WTC11 (cell line): ENCODE measurements at regions not wholly inside any gene's neighbourhood (a gene's known extent, or its start where the extent isn't known, plus 50 kb on each side); places are given as distances from the start of the nearest gene placed in this dataset.

Experiments used
- CREB1 ChIP-seq: sonication (generic); formaldehyde crosslinking; IDR thresholded peaks from 2 replicates; pipeline ENCODE4 v1.8.0; 2023; ENCODE audit warnings: mild to moderate bottlenecking, missing genetic modification reagents
- CREM ChIP-seq: sonication (generic); formaldehyde crosslinking; IDR thresholded peaks from 2 replicates; pipeline ENCODE4 v1.8.1; 2022; ENCODE audit warnings: mild to moderate bottlenecking, missing genetic modification reagents, moderate library complexity
- ESRRA ChIP-seq: sonication (generic); formaldehyde crosslinking; IDR thresholded peaks from 2 replicates; pipeline ENCODE4 v1.8.1; 2022; ENCODE audit warnings: mild to moderate bottlenecking, missing genetic modification reagents, borderline replicate concordance
- FOXJ3 ChIP-seq: sonication (generic); formaldehyde crosslinking; IDR thresholded peaks from 2 replicates; pipeline ENCODE4 v1.9.0; 2021; ENCODE audit warnings: missing genetic modification reagents, mild to moderate bottlenecking, borderline replicate concordance
- JUN ChIP-seq: sonication (generic); formaldehyde crosslinking; IDR thresholded peaks from 2 replicates; pipeline ENCODE4 v1.8.0; 2023; ENCODE audit warnings: mild to moderate bottlenecking, missing genetic modification reagents
- NR3C1 ChIP-seq: sonication (generic); formaldehyde crosslinking; conservative IDR thresholded peaks from 2 replicates; pipeline ENCODE4 v1.8.1; 2023; ENCODE audit warnings: low read depth, mild to moderate bottlenecking, missing genetic modification reagents
- SMAD4 ChIP-seq: sonication (generic); formaldehyde crosslinking; IDR thresholded peaks from 2 replicates; pipeline ENCODE4 v1.8.0; 2022; ENCODE audit warnings: mild to moderate bottlenecking, missing genetic modification reagents
- TCF7 ChIP-seq: sonication (generic); formaldehyde crosslinking; IDR thresholded peaks from 2 replicates; pipeline ENCODE4 v1.8.0; 2022; ENCODE audit warnings: mild to moderate bottlenecking, low read depth, missing genetic modification reagents, moderate library complexity
- ZNF219 ChIP-seq: sonication (generic); formaldehyde crosslinking; IDR thresholded peaks from 2 replicates; pipeline ENCODE4 v1.8.0; 2023; ENCODE audit warnings: missing genetic modification reagents, mild to moderate bottlenecking, borderline replicate concordance
- ZNF232 ChIP-seq: sonication (generic); formaldehyde crosslinking; IDR thresholded peaks from 2 replicates; pipeline ENCODE4 v1.8.0; 2022; ENCODE audit warnings: mild to moderate bottlenecking, missing genetic modification reagents
- TF ChIP-seq, protein P1 (sequence below): sonication (generic); formaldehyde crosslinking; IDR thresholded peaks from 2 replicates; pipeline ENCODE4 v1.8.0; 2022; ENCODE audit warnings: mild to moderate bottlenecking, missing genetic modification reagents
- TF ChIP-seq, protein P2 (sequence below): fragments of 200-600 bp; IDR thresholded peaks from 2 replicates; pipeline ENCODE4 v1.8.0; 2022; ENCODE audit warnings: antibody characterized with exemption
- TF ChIP-seq, protein P3 (sequence below): sonication (generic); formaldehyde crosslinking; IDR thresholded peaks from 2 replicates; pipeline ENCODE4 v1.8.1; 2023; ENCODE audit warnings: mild to moderate bottlenecking, moderate library complexity, missing genetic modification reagents
- TF ChIP-seq, protein P4 (sequence below): sonication (generic); formaldehyde crosslinking; IDR thresholded peaks from 2 replicates; pipeline ENCODE4 v1.8.0; 2022; ENCODE audit warnings: mild to moderate bottlenecking, missing genetic modification reagents

DNA sequence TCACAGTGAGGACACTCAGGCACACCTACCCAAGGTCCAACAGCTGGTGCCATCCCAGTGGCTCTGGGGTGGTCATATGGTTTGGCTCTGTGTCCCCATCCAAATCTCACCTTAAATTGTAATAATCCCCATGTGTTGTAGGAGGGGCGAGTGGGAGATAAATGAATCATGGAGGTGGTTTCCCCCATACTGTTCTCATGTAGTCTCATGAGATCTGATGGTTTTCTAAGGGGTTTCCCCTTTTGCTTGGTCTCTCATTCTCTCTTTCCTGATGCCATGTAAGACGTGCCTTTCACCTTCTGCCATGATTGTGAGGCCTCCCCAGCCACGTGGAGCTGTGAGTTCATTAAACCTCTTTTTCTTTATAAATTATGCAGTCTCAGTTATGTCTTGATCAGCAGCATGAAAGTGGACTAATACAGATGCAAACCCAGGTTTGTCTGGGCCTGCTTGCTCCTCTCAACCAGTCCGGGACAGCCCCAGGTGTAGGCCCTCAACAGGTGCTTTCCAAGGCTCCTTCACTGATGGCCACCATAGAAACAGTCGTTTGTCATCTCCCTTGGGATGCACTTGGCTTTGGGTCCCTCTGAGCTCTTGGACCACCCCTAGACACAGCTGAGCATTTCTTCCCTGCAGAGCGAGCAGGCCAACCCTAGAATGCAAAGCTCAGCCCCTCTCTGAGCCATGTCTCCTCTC lies 101.3 kb upstream of the CTBP2 start:
- TF ChIP-seq ESRRA (CRISPR knock-in tag) (no peak), NR3C1 (no peak), CREB1 (no peak), TCF7 (CRISPR knock-in tag) (no peak), ZNF219 (no peak), CREM (CRISPR knock-in tag) (no peak), JUN (no peak), ZNF232 (CRISPR knock-in tag) (no peak), FOXJ3 (no peak), SMAD4 (CRISPR knock-in tag) (no peak)
- TF ChIP-seq, protein P1, sequence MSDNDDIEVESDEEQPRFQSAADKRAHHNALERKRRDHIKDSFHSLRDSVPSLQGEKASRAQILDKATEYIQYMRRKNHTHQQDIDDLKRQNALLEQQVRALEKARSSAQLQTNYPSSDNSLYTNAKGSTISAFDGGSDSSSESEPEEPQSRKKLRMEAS (CRISPR knock-in tag) = no peak
- TF ChIP-seq, protein P2, sequence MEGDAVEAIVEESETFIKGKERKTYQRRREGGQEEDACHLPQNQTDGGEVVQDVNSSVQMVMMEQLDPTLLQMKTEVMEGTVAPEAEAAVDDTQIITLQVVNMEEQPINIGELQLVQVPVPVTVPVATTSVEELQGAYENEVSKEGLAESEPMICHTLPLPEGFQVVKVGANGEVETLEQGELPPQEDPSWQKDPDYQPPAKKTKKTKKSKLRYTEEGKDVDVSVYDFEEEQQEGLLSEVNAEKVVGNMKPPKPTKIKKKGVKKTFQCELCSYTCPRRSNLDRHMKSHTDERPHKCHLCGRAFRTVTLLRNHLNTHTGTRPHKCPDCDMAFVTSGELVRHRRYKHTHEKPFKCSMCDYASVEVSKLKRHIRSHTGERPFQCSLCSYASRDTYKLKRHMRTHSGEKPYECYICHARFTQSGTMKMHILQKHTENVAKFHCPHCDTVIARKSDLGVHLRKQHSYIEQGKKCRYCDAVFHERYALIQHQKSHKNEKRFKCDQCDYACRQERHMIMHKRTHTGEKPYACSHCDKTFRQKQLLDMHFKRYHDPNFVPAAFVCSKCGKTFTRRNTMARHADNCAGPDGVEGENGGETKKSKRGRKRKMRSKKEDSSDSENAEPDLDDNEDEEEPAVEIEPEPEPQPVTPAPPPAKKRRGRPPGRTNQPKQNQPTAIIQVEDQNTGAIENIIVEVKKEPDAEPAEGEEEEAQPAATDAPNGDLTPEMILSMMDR = no peak
- TF ChIP-seq, protein P3, sequence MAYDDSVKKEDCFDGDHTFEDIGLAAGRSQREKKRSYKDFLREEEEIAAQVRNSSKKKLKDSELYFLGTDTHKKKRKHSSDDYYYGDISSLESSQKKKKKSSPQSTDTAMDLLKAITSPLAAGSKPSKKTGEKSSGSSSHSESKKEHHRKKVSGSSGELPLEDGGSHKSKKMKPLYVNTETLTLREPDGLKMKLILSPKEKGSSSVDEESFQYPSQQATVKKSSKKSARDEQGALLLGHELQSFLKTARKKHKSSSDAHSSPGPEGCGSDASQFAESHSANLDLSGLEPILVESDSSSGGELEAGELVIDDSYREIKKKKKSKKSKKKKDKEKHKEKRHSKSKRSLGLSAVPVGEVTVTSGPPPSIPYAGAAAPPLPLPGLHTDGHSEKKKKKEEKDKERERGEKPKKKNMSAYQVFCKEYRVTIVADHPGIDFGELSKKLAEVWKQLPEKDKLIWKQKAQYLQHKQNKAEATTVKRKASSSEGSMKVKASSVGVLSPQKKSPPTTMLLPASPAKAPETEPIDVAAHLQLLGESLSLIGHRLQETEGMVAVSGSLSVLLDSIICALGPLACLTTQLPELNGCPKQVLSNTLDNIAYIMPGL (CRISPR knock-in tag) = no peak
- TF ChIP-seq, protein P4, sequence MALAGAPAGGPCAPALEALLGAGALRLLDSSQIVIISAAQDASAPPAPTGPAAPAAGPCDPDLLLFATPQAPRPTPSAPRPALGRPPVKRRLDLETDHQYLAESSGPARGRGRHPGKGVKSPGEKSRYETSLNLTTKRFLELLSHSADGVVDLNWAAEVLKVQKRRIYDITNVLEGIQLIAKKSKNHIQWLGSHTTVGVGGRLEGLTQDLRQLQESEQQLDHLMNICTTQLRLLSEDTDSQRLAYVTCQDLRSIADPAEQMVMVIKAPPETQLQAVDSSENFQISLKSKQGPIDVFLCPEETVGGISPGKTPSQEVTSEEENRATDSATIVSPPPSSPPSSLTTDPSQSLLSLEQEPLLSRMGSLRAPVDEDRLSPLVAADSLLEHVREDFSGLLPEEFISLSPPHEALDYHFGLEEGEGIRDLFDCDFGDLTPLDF (CRISPR knock-in tag) = no peak
